Activated T-cell treated with anti-CD3 and anti-CD28 coated beads, Interleukin-2, amount 50 U/mL, for 24 hours (primary cell): ENCODE measurements at regions not wholly inside any gene's neighbourhood (a gene's known extent, or its start where the extent isn't known, plus 50 kb on each side); places are given as distances from the start of the nearest gene placed in this dataset.
"Not testable (repeated sequence)": the region's sequence is repeated elsewhere in the genome, so short reads cannot be mapped to it uniquely, and the experiment has no call there.

Experiments
- DNase-seq: peaks from one replicate; pipeline ENCODE4 v3.0.0-alpha.2; 2020
- H3K27ac Mint-ChIP-seq: 2 replicates; pipeline ENCODE4 v1.8.0; 2020; ENCODE audit warnings: mild to moderate bottlenecking, mixed read lengths
- H3K27me3 Mint-ChIP-seq: 2 replicates; pipeline ENCODE4 v1.8.0; 2020; ENCODE audit warnings: mixed read lengths
- H3K36me3 Mint-ChIP-seq: 2 replicates; pipeline ENCODE4 v1.8.0; 2020; ENCODE audit warnings: low read depth, mixed read lengths
- H3K4me1 Mint-ChIP-seq: 2 replicates; pipeline ENCODE4 v1.8.0; 2020; ENCODE audit warnings: low read depth, mixed read lengths
- H3K4me3 Mint-ChIP-seq: 2 replicates; pipeline ENCODE4 v1.8.0; 2020; ENCODE audit warnings: mild to moderate bottlenecking, moderate library complexity, mixed read lengths
- H3K9me3 Mint-ChIP-seq: 2 replicates; pipeline ENCODE4 v1.8.0; 2020; ENCODE audit warnings: mixed read lengths

GRCh38 chr6:27854421-27854820, 57.8 kb downstream of the OR2B2 start:
- Mint-ChIP-seq H3K27me3 (peaks cover 2% of the 10 kb centered on the region), H3K27ac (no peak overlapping the region), H3K9me3 (no peaks in the 10 kb centered on the region), H3K4me3 (no peak overlapping the region), H3K36me3 (no peaks in the 10 kb centered on the region), H3K4me1 (no peaks in the 10 kb centered on the region)
- DNase-seq: no peak

- DNase-seq: no peak
- Mint-ChIP-seq H3K27ac (no peak overlapping the region), H3K27me3 (peaks cover 2% of the 10 kb centered on the region), H3K4me3 (no peak overlapping the region), H3K4me1 (no peaks in the 10 kb centered on the region), H3K9me3 (no peaks in the 10 kb centered on the region), H3K36me3 (no peaks in the 10 kb centered on the region)
These were observed 60.8 kb downstream of the OR2B2 start for GRCh38 chr6:27851440-27851839.

GRCh38 chr6:27849001-27849400, 63.2 kb downstream of the OR2B2 start:
- H3K27ac Mint-ChIP-seq, H3K4me3 Mint-ChIP-seq, H3K9me3 Mint-ChIP-seq, H3K36me3 Mint-ChIP-seq, H3K4me1 Mint-ChIP-seq, H3K27me3 Mint-ChIP-seq, DNase-seq: not testable (repeated sequence)

GRCh38 chr6:27847706-27848105, 64.5 kb downstream of the OR2B2 start:
- Mint-ChIP-seq H3K27ac (no peak overlapping the region), H3K36me3 (no peaks in the 10 kb centered on the region), H3K9me3 (no peaks in the 10 kb centered on the region), H3K4me1 (no peaks in the 10 kb centered on the region), H3K27me3 (peaks cover 11% of the 10 kb centered on the region), H3K4me3 (no peak overlapping the region)
- no peak for DNase-seq

GRCh38 chr6:27840572-27840971, 71.6 kb downstream of the OR2B2 start:
- Mint-ChIP-seq H3K27me3 (peaks cover 12% of the 10 kb centered on the region), H3K27ac (no peak overlapping the region), H3K9me3 (no peaks in the 10 kb centered on the region), H3K4me1 (peaks cover 9% of the 10 kb centered on the region), H3K4me3 (no peak overlapping the region), H3K36me3 (peaks cover 5% of the 10 kb centered on the region)
- DNase-seq: no peak

GRCh38 chr6:27839626-27840475, 72.3 kb downstream of the OR2B2 start:
- peaks cover 14% of the 10 kb centered on the region for H3K4me1 Mint-ChIP-seq
- no peak for DNase-seq
- no peaks in the 10 kb centered on the region for H3K9me3 Mint-ChIP-seq
- peaks cover 11% of the 10 kb centered on the region for H3K27me3 Mint-ChIP-seq
- H3K4me3 Mint-ChIP-seq: no peak overlapping the region
- no peak overlapping the region for H3K27ac Mint-ChIP-seq
- peaks cover 5% of the 10 kb centered on the region for H3K36me3 Mint-ChIP-seq

GRCh38 chr6:27838945-27839625, 73.1 kb downstream of the OR2B2 start:
- Mint-ChIP-seq H3K36me3 (peaks cover 5% of the 10 kb centered on the region), H3K4me1 (peaks cover 18% of the 10 kb centered on the region), H3K9me3 (no peaks in the 10 kb centered on the region), H3K27ac (no peak overlapping the region), H3K4me3 (no peak overlapping the region), H3K27me3 (peaks cover 11% of the 10 kb centered on the region)
- no peak for DNase-seq

- Mint-ChIP-seq H3K36me3 (peaks cover 5% of the 10 kb centered on the region), H3K27me3 (peaks cover 9% of the 10 kb centered on the region), H3K4me1 (peaks cover 21% of the 10 kb centered on the region), H3K27ac (no peak overlapping the region), H3K9me3 (no peaks in the 10 kb centered on the region), H3K4me3 (no peak overlapping the region)
- peak; percentile 86 for DNase-seq
These were observed 73.9 kb downstream of the OR2B2 start for GRCh38 chr6:27838058-27838944.

- Mint-ChIP-seq H3K27me3 (peaks cover 9% of the 10 kb centered on the region), H3K4me1 (peaks cover 23% of the 10 kb centered on the region), H3K4me3 (no peak overlapping the region), H3K9me3 (no peaks in the 10 kb centered on the region), H3K36me3 (peaks cover 5% of the 10 kb centered on the region), H3K27ac (no peak overlapping the region)
- DNase-seq: no peak
These were observed 74.6 kb downstream of the OR2B2 start for GRCh38 chr6:27837625-27838057.

GRCh38 chr6:27836783-27837624, 75.2 kb downstream of the OR2B2 start:
- H3K9me3 Mint-ChIP-seq: no peaks in the 10 kb centered on the region
- peak; percentile 68 for DNase-seq
- H3K27ac Mint-ChIP-seq: no peak overlapping the region
- H3K4me3 Mint-ChIP-seq: no peak overlapping the region
- peaks cover 23% of the 10 kb centered on the region for H3K4me1 Mint-ChIP-seq
- H3K36me3 Mint-ChIP-seq: peaks cover 5% of the 10 kb centered on the region
- peaks cover 6% of the 10 kb centered on the region for H3K27me3 Mint-ChIP-seq

GRCh38 chr6:27836141-27836782, 75.9 kb downstream of the OR2B2 start:
- Mint-ChIP-seq H3K27ac (no peak overlapping the region), H3K4me1 (peaks cover 28% of the 10 kb centered on the region), H3K27me3 (peaks cover 6% of the 10 kb centered on the region), H3K4me3 (no peak overlapping the region), H3K36me3 (peaks cover 5% of the 10 kb centered on the region), H3K9me3 (no peaks in the 10 kb centered on the region)
- DNase-seq: no peak

GRCh38 chr6:27834879-27835549, 77.2 kb downstream of the OR2B2 start:
- H3K9me3 Mint-ChIP-seq: no peaks in the 10 kb centered on the region
- H3K36me3 Mint-ChIP-seq: peaks cover 11% of the 10 kb centered on the region
- DNase-seq: no peak
- H3K27ac Mint-ChIP-seq: peak overlapping the region; percentile 84
- H3K4me3 Mint-ChIP-seq: no peak overlapping the region
- peaks cover 6% of the 10 kb centered on the region for H3K27me3 Mint-ChIP-seq
- H3K4me1 Mint-ChIP-seq: peaks cover 34% of the 10 kb centered on the region

GRCh38 chr6:27834384-27834783, 77.8 kb downstream of the OR2B2 start:
- no peaks in the 10 kb centered on the region for H3K27me3 Mint-ChIP-seq
- H3K27ac Mint-ChIP-seq: peak overlapping the region; percentile 57
- peaks cover 34% of the 10 kb centered on the region for H3K4me1 Mint-ChIP-seq
- DNase-seq: no peak
- no peaks in the 10 kb centered on the region for H3K9me3 Mint-ChIP-seq
- H3K4me3 Mint-ChIP-seq: no peak overlapping the region
- H3K36me3 Mint-ChIP-seq: peaks cover 5% of the 10 kb centered on the region
